CD14-positive monocyte (primary cell): ENCODE measurements at regions not wholly inside any gene's neighbourhood (a gene's known extent, or its start where the extent isn't known, plus 50 kb on each side); places are given as distances from the start of the nearest gene placed in this dataset.

Source experiments
- DNase-seq, 3 donors: peaks; one replicate each; pipeline ENCODE4 v3.0.0-alpha.2; 2011 to 2022
- H2AFZ ChIP-seq: 2 replicates; pipeline ENCODE4 v1.6.0; 2012; ENCODE audit warnings: mild to moderate bottlenecking, low read depth, low read length, inconsistent platforms; ENCODE audit not compliant: insufficient read depth, poor library complexity, severe bottlenecking
- H3K27ac ChIP-seq, 2 donors: 1 replicate in 1 of 2; 2 replicates in 1 of 2; pipeline ENCODE4 v1.5.1; 2012 to 2013; ENCODE audit warnings: low read length in 2 of 2, control low read depth in 1 of 2, inconsistent platforms in 1 of 2, low read depth in 1 of 2, mild to moderate bottlenecking in 1 of 2
- H3K27me3 ChIP-seq, 2 donors: one replicate each; pipeline versions ENCODE4 v1.6.0 to v1.6.1; 2011 to 2013; ENCODE audit warnings: low read length in 2 of 2; ENCODE audit not compliant: control insufficient read depth in 2 of 2, insufficient read depth in 2 of 2
- H3K36me3 ChIP-seq, 2 donors: replicated peaks in 1 of 2; 1 replicate in 1 of 2; 2 replicates in 1 of 2; pipeline versions ENCODE4 v1.5.1 to v1.6.1; 2012 to 2013; ENCODE audit warnings: low read length in 2 of 2, control low read depth in 1 of 2, inconsistent platforms in 1 of 2, mild to moderate bottlenecking in 1 of 2; ENCODE audit not compliant: insufficient read depth in 2 of 2, control insufficient read depth in 1 of 2
- H3K4me1 ChIP-seq, 2 donors: 1 replicate in 1 of 2; 2 replicates in 1 of 2; pipeline versions ENCODE4 v1.5.1 to v1.6.1; 2012 to 2013; ENCODE audit warnings: low read length in 2 of 2, control low read depth in 1 of 2, inconsistent platforms in 1 of 2, mild to moderate bottlenecking in 1 of 2, moderate library complexity in 1 of 2; ENCODE audit not compliant: insufficient read depth in 2 of 2, control insufficient read depth in 1 of 2
- H3K4me2 ChIP-seq: replicated peaks from 2 replicates; pipeline ENCODE3; 2012; ENCODE audit warnings: low read length, moderate library complexity, mild to moderate bottlenecking; ENCODE audit not compliant: poor library complexity, severe bottlenecking; ENCODE audit errors: extremely low read depth
- H3K4me3 ChIP-seq, 3 experiments: fragments of 200-600 bp in 1 of 3; sonication (generic) in 1 of 3; replicated peaks in 1 of 3; 1 replicate in 2 of 3; 2 replicates in 1 of 3; pipeline ENCODE4 v1.5.1; 2011 to 2013; ENCODE audit warnings: low read length in 3 of 3, mild to moderate bottlenecking in 3 of 3, control low read depth in 2 of 3, low read depth in 2 of 3, inconsistent platforms in 1 of 3, moderate library complexity in 1 of 3
- H3K79me2 ChIP-seq: 2 replicates; pipeline ENCODE4 v1.6.0; 2012; ENCODE audit warnings: mild to moderate bottlenecking, control low read depth, inconsistent platforms, low read length, moderate library complexity; ENCODE audit not compliant: insufficient read depth
- H3K9ac ChIP-seq: 2 replicates; pipeline ENCODE4 v1.6.0; 2017; ENCODE audit warnings: low read length, mild to moderate bottlenecking; ENCODE audit not compliant: insufficient read depth, poor library complexity, severe bottlenecking
- H3K9me3 ChIP-seq, 2 donors: replicated peaks in 1 of 2; 1 replicate in 1 of 2; 2 replicates in 1 of 2; pipeline versions ENCODE4 v1.5.1 to v1.6.1; 2012 to 2013; ENCODE audit warnings: low read length in 2 of 2, control low read depth in 1 of 2; ENCODE audit not compliant: control insufficient read depth in 1 of 2, insufficient read depth in 1 of 2
- H4K20me1 ChIP-seq: 2 replicates; pipeline ENCODE4 v1.6.0; 2012; ENCODE audit warnings: mild to moderate bottlenecking, low read length, control low read depth, moderate library complexity; ENCODE audit not compliant: insufficient read depth
- H3K27ac Mint-ChIP-seq, 7 donors: one replicate each; pipeline ENCODE4 v1.8.0; 2020; ENCODE audit warnings: mild to moderate bottlenecking in 7 of 7, mixed read lengths in 7 of 7, moderate library complexity in 6 of 7, inconsistent platforms in 2 of 7
- H3K27me3 Mint-ChIP-seq, 3 donors: one replicate each; pipeline ENCODE4 v1.8.0; 2021 to 2022; ENCODE audit warnings: low read depth in 3 of 3, mild to moderate bottlenecking in 3 of 3, mixed read lengths in 3 of 3, moderate library complexity in 3 of 3, inconsistent platforms in 1 of 3
- H3K36me3 Mint-ChIP-seq, 2 donors: one replicate each; pipeline ENCODE4 v1.8.0; 2020; ENCODE audit warnings: mixed read lengths in 2 of 2, inconsistent platforms in 1 of 2, mild to moderate bottlenecking in 1 of 2
- H3K4me1 Mint-ChIP-seq: one replicate; pipeline ENCODE4 v1.8.0; 2020; ENCODE audit warnings: mild to moderate bottlenecking, mixed read lengths
- H3K4me3 Mint-ChIP-seq, 2 donors: one replicate each; pipeline ENCODE4 v1.8.0; 2020; ENCODE audit warnings: mild to moderate bottlenecking in 2 of 2, mixed read lengths in 2 of 2, moderate library complexity in 1 of 2
- H3K9me3 Mint-ChIP-seq, 7 donors: one replicate each; pipeline ENCODE4 v1.8.0; 2020 to 2022; ENCODE audit warnings: mixed read lengths in 7 of 7, mild to moderate bottlenecking in 6 of 7, moderate library complexity in 6 of 7, inconsistent platforms in 2 of 7
- CTCF ChIP-seq: fragments of 200-600 bp; IDR thresholded peaks from one replicate; pipeline ENCODE4 v1.8.0; 2022; ENCODE audit warnings: antibody characterized with exemption, mild to moderate bottlenecking
- WGBS: methylation state at CpG from one replicate; pipeline ENCODE4 v1.1.5; 2013; ENCODE audit warnings: missing lambda C conversion rate; ENCODE audit not compliant: insufficient coverage; 5-methylcytosine and 5-hydroxymethylcytosine counted together
- intact Hi-C, 2 donors: fragments of 100-400 bp; cut with micrococcal nuclease; formaldehyde crosslinking; loops; one replicate each; pipeline versions ENCODE4 v1.15.0 to v1.15.1; 2023

DNA sequence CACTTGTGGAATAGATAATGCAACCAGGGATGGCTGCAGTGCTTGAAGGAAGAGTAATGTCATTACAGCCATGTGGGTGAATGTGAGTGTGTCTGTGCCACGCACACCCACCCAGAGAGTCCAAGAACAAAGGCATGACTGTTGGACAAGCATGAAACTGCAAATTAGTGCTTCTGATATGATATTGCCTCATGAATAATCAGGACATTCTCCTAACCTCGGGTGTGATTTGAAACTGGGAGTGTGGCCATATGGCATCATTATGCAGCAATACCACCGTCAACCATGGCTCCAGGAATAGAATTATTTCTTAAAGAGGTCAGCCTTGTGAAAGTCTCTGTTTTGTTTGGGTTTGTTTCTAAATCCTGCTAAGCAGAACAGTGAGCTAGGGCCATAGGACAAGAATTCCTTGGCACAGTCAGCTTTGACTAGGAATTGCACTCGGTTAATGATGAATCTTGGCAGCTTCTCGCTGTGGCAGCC is 678.0 kb upstream of the RAB6C start:
- Histone ChIP-seq H3K27ac (no peak overlapping the region), H3K9me3 (peaks cover 0 to 3% of the 10 kb centered on the region in 2 donors), H3K36me3 (no peaks in the 10 kb centered on the region), H4K20me1 (no peaks in the 10 kb centered on the region), H3K9ac (no peak overlapping the region), H3K79me2 (no peaks in the 10 kb centered on the region), H3K4me2 (no peak overlapping the region), H3K27me3 (no peaks in the 10 kb centered on the region), H3K4me3 (no peak overlapping the region), H3K4me1 (no peaks in the 10 kb centered on the region), H2AFZ (no peak overlapping the region)
- Mint-ChIP-seq H3K27ac (no peak overlapping the region), H3K4me1 (no peaks in the 10 kb centered on the region), H3K27me3 (peaks cover 0 to 4% (median 4%) of the 10 kb centered on the region in 3 donors), H3K9me3 (peaks cover 0 to 8% (median 3%) of the 10 kb centered on the region in 7 donors), H3K36me3 (no peaks in the 10 kb centered on the region), H3K4me3 (no peak overlapping the region)
- DNase-seq = no peak
- 83% methylated on average over 1 of the region's 5 CpGs for WGBS
- intact Hi-C loops = no loop called here
- no peak for TF ChIP-seq CTCF

- Histone ChIP-seq H3K9ac (no peak overlapping the region), H3K79me2 (no peaks in the 10 kb centered on the region), H4K20me1 (no peaks in the 10 kb centered on the region), H3K4me3 (no peak overlapping the region), H3K36me3 (no peaks in the 10 kb centered on the region), H3K4me2 (no peak overlapping the region), H2AFZ (no peak overlapping the region), H3K9me3 (peaks cover 0 to 3% of the 10 kb centered on the region in 2 donors), H3K27me3 (no peaks in the 10 kb centered on the region), H3K27ac (no peak overlapping the region), H3K4me1 (no peaks in the 10 kb centered on the region)
- H3K4me1 Mint-ChIP-seq = no peaks in the 10 kb centered on the region
- no peak for TF ChIP-seq CTCF
- no peak for DNase-seq
- 73% methylated on average over 3 of the region's 6 CpGs for WGBS
- H3K4me3 Mint-ChIP-seq = no peak overlapping the region
- no peaks in the 10 kb centered on the region for H3K36me3 Mint-ChIP-seq
- peaks cover 0 to 4% (median 4%) of the 10 kb centered on the region in 3 donors for H3K27me3 Mint-ChIP-seq
- intact Hi-C loops = no loop called here
- peaks cover 0 to 8% (median 3%) of the 10 kb centered on the region in 7 donors for H3K9me3 Mint-ChIP-seq
- no peak overlapping the region for H3K27ac Mint-ChIP-seq
Measured at GRCh38 chr2:129302106-129302505, 677.4 kb upstream of the RAB6C start.
